OCI-LY3 (cell line): ENCODE measurements at regions not wholly inside any gene's neighbourhood (a gene's known extent, or its start where the extent isn't known, plus 50 kb on each side); places are given as distances from the start of the nearest gene placed in this dataset.

Experiments
- H2AFZ ChIP-seq: fragments of 200-600, 300-600 bp; shearing (Covaris generic); 2 replicates; pipeline ENCODE4 v1.6.0; 2014; ENCODE audit warnings: antibody characterized with exemption, low read depth, low read length
- H3K27ac ChIP-seq: fragments of 200-600, 300-600 bp; sonication (generic); 2 replicates; pipeline ENCODE4 v1.5.1; 2014; ENCODE audit warnings: mild to moderate bottlenecking, low read length, moderate library complexity, mixed read lengths
- H3K27me3 ChIP-seq: fragments of 200-600, 300-600 bp; sonication (generic); 2 replicates; pipeline ENCODE4 v1.6.1; 2014; ENCODE audit warnings: low read depth, low read length, mixed read lengths
- H3K36me3 ChIP-seq: fragments of 200-600, 300-600 bp; sonication (generic); replicated peaks from 2 replicates; pipeline ENCODE3; 2014; ENCODE audit warnings: low read depth, low read length, mixed read lengths
- H3K4me1 ChIP-seq: fragments of 300-600, 200-600 bp; sonication (generic); 2 replicates; pipeline ENCODE4 v1.6.1; 2014; ENCODE audit warnings: low read length, mixed read lengths
- H3K4me2 ChIP-seq: fragments of 200-600, 300-600 bp; sonication (generic); 2 replicates; pipeline ENCODE4 v1.6.1; 2014; ENCODE audit warnings: low read length, mixed read lengths
- H3K4me3 ChIP-seq: fragments of 300-600, 200-600 bp; sonication (generic); 2 replicates; pipeline ENCODE4 v1.5.1; 2014; ENCODE audit warnings: antibody characterized with exemption, mild to moderate bottlenecking, low read length, moderate library complexity
- H3K79me2 ChIP-seq: fragments of 300-600, 200-600 bp; shearing (Covaris generic); 2 replicates; pipeline ENCODE4 v1.6.1; 2014; ENCODE audit warnings: mild to moderate bottlenecking, low read length, mixed read lengths
- H3K9ac ChIP-seq: fragments of 300-600, 200-600 bp; shearing (Covaris generic); 2 replicates; pipeline ENCODE4 v1.6.0; 2014; ENCODE audit warnings: mild to moderate bottlenecking, low read length, moderate library complexity
- H3K9me3 ChIP-seq: fragments of 200-600, 300-600 bp; shearing (Covaris generic); 2 replicates; pipeline ENCODE4 v1.6.1; 2014; ENCODE audit warnings: low read length, mixed read lengths; ENCODE audit not compliant: insufficient read depth
- H4K20me1 ChIP-seq: fragments of 200-600, 300-600 bp; sonication (generic); 2 replicates; pipeline ENCODE4 v1.6.1; 2016; ENCODE audit warnings: low read length, mixed read lengths; ENCODE audit not compliant: insufficient read depth
- EZH2phosphoT487 ChIP-seq: fragments of 200-600 bp; shearing (Covaris generic); IDR thresholded peaks from 2 replicates; pipeline ENCODE4 v1.6.1; 2018; ENCODE audit warnings: antibody characterized with exemption, mixed run types, low read depth
- TF ChIP-seq, protein P1 (sequence below): fragments of 200-600, 300-600 bp; sonication (generic); IDR thresholded peaks from 2 replicates; pipeline ENCODE4 v1.5.1; 2014; ENCODE audit warnings: antibody characterized with exemption, low read length, low read depth

DNA sequence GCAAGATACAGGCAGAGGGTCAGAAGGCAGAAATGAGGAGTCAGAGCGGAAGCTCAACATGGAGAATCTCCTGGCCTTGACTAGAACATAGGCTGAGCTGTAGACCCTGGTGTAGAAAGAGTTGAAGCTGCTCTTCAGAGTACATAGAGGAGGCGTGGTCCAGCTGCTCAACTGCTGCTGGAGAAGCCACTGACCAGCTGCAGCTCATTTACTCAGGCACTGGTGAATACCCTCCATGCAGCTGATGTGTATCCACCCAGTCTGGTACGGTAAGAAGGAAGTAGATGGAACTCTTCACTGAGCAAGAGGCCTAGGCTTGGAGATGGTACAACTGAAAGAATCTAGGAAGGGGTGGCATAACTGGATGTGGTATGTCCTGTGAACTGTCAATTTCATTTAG lies 148.8 kb upstream of the DHRS4 start:
- no peak overlapping the region for H2AFZ ChIP-seq
- no peaks in the 10 kb centered on the region for H3K9me3 ChIP-seq
- H3K27me3 ChIP-seq = 0 out of 2 replicates have a peak, but pooled peaks cover 3% of the 10 kb centered on the region
- H3K4me1 ChIP-seq = no peaks in the 10 kb centered on the region
- no peak overlapping the region for H3K27ac ChIP-seq
- TF ChIP-seq, protein P1, sequence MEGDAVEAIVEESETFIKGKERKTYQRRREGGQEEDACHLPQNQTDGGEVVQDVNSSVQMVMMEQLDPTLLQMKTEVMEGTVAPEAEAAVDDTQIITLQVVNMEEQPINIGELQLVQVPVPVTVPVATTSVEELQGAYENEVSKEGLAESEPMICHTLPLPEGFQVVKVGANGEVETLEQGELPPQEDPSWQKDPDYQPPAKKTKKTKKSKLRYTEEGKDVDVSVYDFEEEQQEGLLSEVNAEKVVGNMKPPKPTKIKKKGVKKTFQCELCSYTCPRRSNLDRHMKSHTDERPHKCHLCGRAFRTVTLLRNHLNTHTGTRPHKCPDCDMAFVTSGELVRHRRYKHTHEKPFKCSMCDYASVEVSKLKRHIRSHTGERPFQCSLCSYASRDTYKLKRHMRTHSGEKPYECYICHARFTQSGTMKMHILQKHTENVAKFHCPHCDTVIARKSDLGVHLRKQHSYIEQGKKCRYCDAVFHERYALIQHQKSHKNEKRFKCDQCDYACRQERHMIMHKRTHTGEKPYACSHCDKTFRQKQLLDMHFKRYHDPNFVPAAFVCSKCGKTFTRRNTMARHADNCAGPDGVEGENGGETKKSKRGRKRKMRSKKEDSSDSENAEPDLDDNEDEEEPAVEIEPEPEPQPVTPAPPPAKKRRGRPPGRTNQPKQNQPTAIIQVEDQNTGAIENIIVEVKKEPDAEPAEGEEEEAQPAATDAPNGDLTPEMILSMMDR = no peak
- TF ChIP-seq EZH2phosphoT487 = no peak
- no peak overlapping the region for H3K4me3 ChIP-seq
- H3K36me3 ChIP-seq = no peaks in the 10 kb centered on the region
- H4K20me1 ChIP-seq = no peaks in the 10 kb centered on the region
- H3K9ac ChIP-seq = no peak overlapping the region
- no peaks in the 10 kb centered on the region for H3K79me2 ChIP-seq
- H3K4me2 ChIP-seq = no peak overlapping the region

DNA sequence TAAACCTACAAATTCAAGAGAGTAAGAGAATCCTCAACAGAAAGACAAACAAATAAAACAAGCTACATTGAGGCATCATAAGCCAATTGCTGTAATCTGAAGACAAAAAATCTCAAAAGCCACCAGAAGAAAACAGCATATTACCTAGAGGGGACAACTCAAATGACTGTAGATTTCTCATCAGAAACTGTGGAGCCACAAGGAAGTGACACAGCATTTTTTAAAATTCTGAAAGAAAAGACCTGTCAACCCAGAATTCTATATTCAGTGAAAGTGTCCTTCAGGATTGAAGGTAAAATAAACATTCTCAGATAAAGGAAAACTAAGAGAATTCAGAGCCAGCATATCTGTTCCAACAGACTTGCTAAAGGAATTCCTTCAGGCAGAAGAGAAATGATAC lies 147.8 kb upstream of the DHRS4 start:
- no peaks in the 10 kb centered on the region for H3K4me1 ChIP-seq
- no peak overlapping the region for H3K9ac ChIP-seq
- H3K36me3 ChIP-seq = no peaks in the 10 kb centered on the region
- no peaks in the 10 kb centered on the region for H3K9me3 ChIP-seq
- 0 out of 2 replicates have a peak, but pooled peaks cover 1% of the 10 kb centered on the region for H3K27me3 ChIP-seq
- H3K4me3 ChIP-seq = no peak overlapping the region
- no peaks in the 10 kb centered on the region for H4K20me1 ChIP-seq
- no peaks in the 10 kb centered on the region for H3K79me2 ChIP-seq
- no peak overlapping the region for H2AFZ ChIP-seq
- no peak overlapping the region for H3K27ac ChIP-seq
- TF ChIP-seq, protein P1 = no peak
- no peak for TF ChIP-seq EZH2phosphoT487
- no peak overlapping the region for H3K4me2 ChIP-seq

DNA sequence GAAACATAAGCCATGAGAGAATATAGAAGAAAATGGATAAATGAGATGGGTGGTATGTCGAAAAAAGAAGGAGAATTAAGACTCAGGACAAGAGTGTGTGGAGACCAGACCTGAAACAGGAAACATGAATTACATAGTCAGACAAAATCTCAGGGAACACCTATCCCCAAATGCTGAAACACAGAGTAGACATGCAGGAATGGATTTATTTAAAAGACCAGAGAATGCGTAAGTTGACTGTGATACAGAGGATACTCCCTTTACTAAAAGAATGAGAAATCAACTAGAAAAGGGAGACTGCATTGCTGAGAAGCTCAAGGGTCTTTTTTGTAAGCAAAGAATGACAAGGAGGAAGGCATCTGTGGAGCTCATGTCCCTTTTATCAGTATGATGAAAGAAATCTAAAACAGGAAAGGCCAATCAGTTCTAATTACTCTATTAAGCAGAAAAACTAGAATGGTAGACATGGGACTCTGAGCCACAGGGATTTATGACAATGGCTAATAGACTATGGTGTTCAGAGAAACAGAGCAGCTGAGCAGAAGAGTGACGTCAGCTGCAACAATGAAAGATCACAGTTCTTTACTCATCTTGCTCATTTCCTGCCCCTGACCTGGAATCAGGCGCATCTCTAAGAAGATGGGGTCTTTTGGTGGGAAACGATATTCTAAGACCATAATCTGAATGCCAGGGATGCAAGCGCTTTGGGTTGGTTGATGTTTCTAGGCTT lies 138.9 kb upstream of the DHRS4 start:
- Histone ChIP-seq H3K36me3 (no peaks in the 10 kb centered on the region), H3K4me2 (no peak overlapping the region), H3K4me1 (no peaks in the 10 kb centered on the region), H3K27ac (no peak overlapping the region), H4K20me1 (no peaks in the 10 kb centered on the region), H3K9ac (no peak overlapping the region), H3K4me3 (no peak overlapping the region), H3K79me2 (no peaks in the 10 kb centered on the region), H2AFZ (no peak overlapping the region), H3K27me3 (no peaks in the 10 kb centered on the region), H3K9me3 (no peaks in the 10 kb centered on the region)
- TF ChIP-seq, protein P1 = no peak
- TF ChIP-seq EZH2phosphoT487 = no peak

DNA sequence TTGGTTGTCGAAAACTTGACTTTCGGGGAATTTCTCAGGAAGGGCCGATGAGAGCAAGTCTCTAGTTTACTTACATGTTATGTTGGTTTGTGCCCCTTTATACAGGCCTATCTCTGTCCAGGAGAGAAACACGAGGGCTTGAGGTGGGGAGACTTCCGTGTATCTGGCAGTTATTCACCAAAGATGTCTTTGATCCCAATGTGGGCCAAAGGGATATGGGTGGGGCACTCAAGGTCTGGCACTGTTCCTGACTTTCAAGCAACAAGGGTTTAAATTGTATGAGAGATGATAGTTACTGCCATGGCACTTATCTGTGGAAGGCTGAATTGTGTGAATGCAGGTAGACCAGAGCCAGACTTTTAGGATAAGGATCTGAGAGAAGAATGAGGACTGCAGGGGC lies 137.2 kb upstream of the DHRS4 start:
- no peaks in the 10 kb centered on the region for H3K9me3 ChIP-seq
- H3K4me1 ChIP-seq = no peaks in the 10 kb centered on the region
- H4K20me1 ChIP-seq = no peaks in the 10 kb centered on the region
- H3K36me3 ChIP-seq = no peaks in the 10 kb centered on the region
- H3K27me3 ChIP-seq = no peaks in the 10 kb centered on the region
- H3K9ac ChIP-seq = no peak overlapping the region
- no peak overlapping the region for H3K4me2 ChIP-seq
- no peak overlapping the region for H3K27ac ChIP-seq
- no peak overlapping the region for H2AFZ ChIP-seq
- TF ChIP-seq, protein P1 = no peak
- TF ChIP-seq EZH2phosphoT487 = no peak
- H3K79me2 ChIP-seq = no peaks in the 10 kb centered on the region
- H3K4me3 ChIP-seq = no peak overlapping the region
